NCI-H2107 treated with DMSO at 0.1 percent for 48 hours (cell line): ENCODE measurements at regions not wholly inside any gene's neighbourhood (a gene's known extent, or its start where the extent isn't known, plus 50 kb on each side); places are given as distances from the start of the nearest gene placed in this dataset.

Source experiments
- DNase-seq: peaks from one replicate; lab custom pipeline; 2025; ENCODE audit not compliant: unreplicated experiment; lab: John Stamatoyannopoulos, UW

GRCh38 chr3:30945291-30945690 is 50.8 kb upstream of the GADL1 start:
- no peak for DNase-seq

- DNase-seq = no peak
These were observed 54.0 kb upstream of the GADL1 start for GRCh38 chr3:30948426-30948825.

DNA sequence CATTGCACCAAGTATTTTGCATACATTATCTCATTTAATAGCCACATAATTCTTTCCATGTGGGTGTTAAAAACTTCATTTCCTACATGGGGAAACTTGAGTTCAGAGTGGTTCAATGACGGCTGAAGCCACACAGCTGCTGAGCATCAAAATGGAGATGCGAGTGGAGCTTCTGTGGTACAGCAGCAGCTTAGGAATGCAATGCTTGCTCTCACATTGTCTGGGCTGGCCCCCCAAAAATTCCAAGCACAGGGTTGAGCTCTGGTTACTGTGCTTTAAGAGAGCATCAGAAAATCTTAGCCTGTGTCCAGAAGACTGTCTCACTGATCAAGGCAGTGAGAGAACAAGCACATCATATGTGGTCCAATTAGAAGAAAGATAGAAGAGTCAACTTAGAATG is 57.4 kb upstream of the GADL1 start:
- DNase-seq = no peak

- no peak for DNase-seq
These were observed 58.3 kb upstream of the GADL1 start for GRCh38 chr3:30952786-30953185.

GRCh38 chr3:30954426-30954825 is 60.0 kb upstream of the GADL1 start:
- no peak for DNase-seq

GRCh38 chr3:30962084-30962483 is 67.6 kb upstream of the GADL1 start:
- DNase-seq = no peak

- DNase-seq = no peak
These were observed 68.0 kb upstream of the GADL1 start for GRCh38 chr3:30962493-30962892.

GRCh38 chr3:30963223-30963722 is 68.8 kb upstream of the GADL1 start:
- DNase-seq = no peak

- DNase-seq = no peak
These were observed 70.2 kb upstream of the GADL1 start for GRCh38 chr3:30964612-30965011.

DNA sequence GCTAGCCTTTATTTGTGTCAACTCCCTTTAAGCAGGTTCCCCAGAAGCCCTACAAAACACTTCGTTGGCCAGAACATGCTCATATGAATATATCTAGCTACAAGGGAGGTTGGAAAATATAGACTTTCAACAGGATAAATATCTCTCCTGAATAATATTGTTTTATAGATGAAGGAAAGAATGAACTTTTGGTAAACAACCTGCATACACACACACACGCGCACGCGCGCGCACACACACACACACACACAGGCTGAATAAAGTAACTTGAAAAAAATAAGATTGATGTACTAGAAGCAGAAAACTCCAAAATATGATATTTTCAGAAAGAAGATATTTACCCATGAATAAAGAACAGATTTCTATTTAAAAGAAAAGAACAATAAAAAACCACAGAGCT is 72.4 kb upstream of the GADL1 start:
- DNase-seq = no peak

DNA sequence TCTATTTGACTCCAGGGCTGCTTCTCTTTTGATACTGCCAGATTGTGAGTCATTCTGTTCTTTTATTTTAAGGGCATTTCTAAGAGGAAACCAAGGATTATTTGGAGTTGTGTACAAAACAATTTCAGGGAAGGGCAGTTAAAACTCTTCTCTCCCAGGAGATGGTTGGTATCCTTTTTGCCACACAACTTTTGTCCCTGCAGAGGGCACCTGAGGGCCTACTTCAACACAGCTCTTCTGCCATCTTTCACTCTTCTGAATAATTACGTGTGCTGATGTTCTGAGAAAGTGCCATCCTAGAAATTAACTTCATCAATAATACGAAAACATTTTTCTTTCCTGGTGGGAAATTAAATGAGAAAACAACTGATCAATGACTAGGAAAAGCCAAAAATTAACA is 75.7 kb upstream of the GADL1 start:
- no peak for DNase-seq

- no peak for DNase-seq
These were observed 78.0 kb upstream of the GADL1 start for GRCh38 chr3:30972449-30972848.

DNA sequence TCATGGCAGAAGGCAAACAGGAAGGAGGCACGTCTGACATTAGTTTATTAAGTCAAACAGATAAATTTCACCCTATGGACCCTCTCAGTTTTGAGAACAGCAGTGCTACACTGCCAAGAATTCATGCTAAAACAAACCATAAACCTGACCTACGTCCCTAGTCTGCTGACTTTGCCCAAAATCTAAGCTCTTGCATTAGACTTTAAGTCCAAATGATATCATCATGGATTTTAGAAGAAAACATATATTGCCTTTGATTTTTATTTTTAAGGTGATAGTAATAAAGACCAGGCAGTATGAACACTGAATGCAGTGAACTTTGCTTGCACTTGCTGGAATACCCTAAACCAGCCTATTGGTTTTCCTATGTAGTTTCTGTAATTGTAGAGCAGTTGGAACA is 79.6 kb upstream of the GADL1 start:
- DNase-seq = no peak

GRCh38 chr3:30977592-30977991 is 83.1 kb upstream of the GADL1 start:
- DNase-seq = no peak

- DNase-seq = no peak
These were observed 86.5 kb upstream of the GADL1 start for GRCh38 chr3:30980993-30981392.

DNA sequence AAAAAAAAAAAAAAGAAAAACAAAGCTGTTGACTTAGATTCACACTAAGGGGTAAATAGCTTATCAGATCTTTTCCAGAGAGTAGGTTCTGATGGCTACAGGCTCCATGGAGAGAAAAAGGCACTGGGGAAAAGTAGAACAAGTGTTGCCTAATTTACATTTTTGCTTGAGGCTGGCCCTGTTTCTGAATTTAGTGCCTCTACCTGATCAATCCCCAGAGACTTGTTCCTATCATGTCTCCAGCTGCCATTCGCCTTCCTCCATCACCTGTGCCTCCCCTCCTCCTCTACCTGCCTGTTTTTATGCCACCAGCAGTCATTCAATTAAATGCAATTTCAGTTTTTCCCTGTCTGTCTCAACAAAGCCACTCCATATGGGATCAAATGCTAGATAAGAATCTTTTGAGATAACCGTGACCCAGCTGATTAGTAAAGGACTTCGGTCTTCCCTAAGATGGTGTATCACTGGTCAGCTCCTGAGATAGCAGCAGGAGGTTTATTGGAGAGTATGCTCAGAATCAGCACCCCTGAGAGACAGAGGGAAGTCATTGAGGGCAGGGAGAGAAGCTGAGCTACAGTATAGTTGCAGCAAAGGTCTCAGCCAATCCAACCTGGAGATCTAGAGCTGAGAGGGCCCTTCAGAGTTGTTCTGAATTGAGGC is 88.1 kb upstream of the GADL1 start:
- DNase-seq = no peak

DNA sequence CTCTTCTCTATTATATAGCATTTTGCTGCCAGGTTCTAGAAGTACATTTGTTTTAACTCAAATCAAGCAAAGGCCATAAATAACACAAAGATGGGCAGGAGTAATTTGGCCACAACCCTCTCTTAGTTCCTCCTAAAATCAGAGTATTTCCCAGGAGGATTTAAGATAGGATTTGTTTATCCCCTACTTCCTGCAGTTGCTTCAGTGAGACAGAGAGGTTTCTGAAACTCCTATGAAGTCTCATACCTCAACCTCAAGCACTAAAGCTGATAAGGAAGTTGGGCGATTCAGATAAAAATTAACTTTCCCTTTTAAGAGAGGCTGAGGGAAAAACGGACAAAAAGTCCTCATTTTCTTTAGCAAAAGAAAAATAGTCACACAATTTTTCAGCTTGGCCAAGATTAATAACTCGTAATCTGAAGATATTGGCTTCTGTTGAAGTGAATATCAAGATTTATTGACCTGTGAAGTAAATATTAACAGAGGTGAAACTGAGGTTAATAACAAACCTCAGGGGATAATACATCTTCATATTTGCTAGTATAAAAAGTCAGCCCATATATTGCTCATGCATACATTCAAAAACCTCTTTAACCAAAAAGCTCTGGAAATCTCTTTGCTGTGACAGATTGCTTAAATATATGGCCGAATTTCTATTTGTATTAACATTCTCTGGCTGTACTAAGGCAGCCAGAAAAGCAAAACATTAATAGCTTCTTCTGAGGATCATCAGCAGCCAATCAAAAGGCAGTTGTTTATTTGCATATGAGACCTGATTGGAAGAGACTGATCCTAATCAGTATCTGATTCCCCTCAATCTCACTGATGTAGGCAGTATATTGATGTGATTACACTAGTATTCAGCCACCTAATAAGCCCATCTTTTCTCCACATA is 90.6 kb upstream of the GADL1 start:
- DNase-seq = no peak

GRCh38 chr3:30986551-30986950 is 92.1 kb upstream of the GADL1 start:
- no peak for DNase-seq

DNA sequence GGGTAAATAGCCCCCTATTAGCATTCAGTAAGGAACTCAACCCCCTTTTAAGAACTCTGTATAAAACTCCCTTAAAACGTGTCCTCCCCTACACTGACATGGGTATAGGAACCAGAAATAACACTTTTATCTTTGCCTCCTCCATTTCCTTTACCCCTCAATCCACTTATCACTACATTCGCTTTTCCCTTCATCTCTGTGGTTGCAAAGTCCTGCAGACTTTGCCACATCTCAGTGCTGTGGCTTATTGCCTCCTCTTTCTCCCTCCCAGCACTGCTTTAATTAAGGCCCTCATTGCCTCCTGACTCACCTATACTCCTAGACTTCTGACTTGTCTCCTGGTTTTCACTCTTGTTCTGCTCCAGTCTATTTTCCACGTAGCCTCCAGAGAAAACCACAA is 94.3 kb upstream of the GADL1 start:
- DNase-seq = no peak

- DNase-seq = no peak
These were observed 95.0 kb upstream of the GADL1 start for GRCh38 chr3:30989276-30990030.

GRCh38 chr3:30996467-30996866 is 102.0 kb upstream of the GADL1 start:
- no peak for DNase-seq

DNA sequence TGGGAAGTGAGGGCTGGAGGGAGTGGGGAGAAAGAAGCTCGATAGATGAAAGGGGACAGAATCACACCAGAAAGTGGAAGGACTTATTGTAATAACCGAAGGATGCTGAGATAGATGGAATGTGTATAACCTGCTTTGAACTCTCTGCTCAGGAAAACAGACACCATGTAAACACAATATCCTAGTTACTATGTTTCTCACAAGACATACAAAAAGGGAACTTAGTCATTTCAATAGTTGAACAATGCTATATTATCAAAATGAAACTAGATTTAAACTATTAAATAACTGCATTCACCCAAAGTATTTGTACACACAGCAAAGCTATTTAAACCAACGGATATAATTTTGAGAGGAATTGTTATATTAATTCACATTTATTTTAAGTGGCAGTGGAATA is 108.3 kb upstream of the GADL1 start:
- DNase-seq = no peak
